ENCODE measurements at regions not wholly inside any gene's neighbourhood (a gene's known extent, or its start where the extent isn't known, plus 50 kb on each side); places are given as distances from the start of the nearest gene placed in this dataset.

- Histone ChIP-seq H3K79me2 (ENCODE audit: control insufficient read depth, insufficient read depth, low read length) (no peaks in the 10 kb centered on the region), H3K9me3 (ENCODE audit: control extremely low read depth in 1 of 3, control insufficient read depth in 2 of 3, insufficient read depth in 1 of 3, low read length in 2 of 3) (peaks cover 0 to 7% (median 0%) of the 10 kb centered on the region in 3 donors), H3K9ac (ENCODE audit: low read length) (no peak overlapping the region), H2AFZ (ENCODE audit: insufficient read depth, low read depth, low read length, poor library complexity, severe bottlenecking) (no peak overlapping the region), H4K20me1 (ENCODE audit: control insufficient read depth, insufficient read depth, low read length, poor library complexity, severe bottlenecking) (no peaks in the 10 kb centered on the region), H3K4me2 (replicated peaks; ENCODE audit: low read depth, low read length, poor library complexity, severe bottlenecking) (no peak overlapping the region), H3K4me3 (ENCODE audit: control extremely low read depth in 1 of 5, extremely low read depth in 1 of 5, insufficient read depth in 1 of 5, low read depth in 2 of 5, low read length in 4 of 5) (no peak overlapping the region), H3K27ac (ENCODE audit: low read length in 2 of 2) (no peak overlapping the region), H3K27me3 (replicated peaks in 1 of 4; ENCODE audit: control extremely low read depth in 1 of 4, control insufficient read depth in 3 of 4, insufficient read depth in 4 of 4, low read length in 3 of 4) (no peaks in the 10 kb centered on the region), H3K36me3 (replicated peaks in 1 of 2; ENCODE audit: control extremely low read depth in 1 of 2, control insufficient read depth in 1 of 2, extremely low read depth in 1 of 2, insufficient read depth in 2 of 2, low read length in 1 of 2) (no peaks in the 10 kb centered on the region), H3K4me1 (ENCODE audit: control insufficient read depth in 2 of 2, insufficient read depth in 2 of 2, low read length in 2 of 2) (no peaks in the 10 kb centered on the region)
- no peaks in the 10 kb centered on the region for H3K27me3 Mint-ChIP-seq
- DNase-seq (no peak), ATAC-seq (ENCODE audit: low read depth) (no peak)
- intact Hi-C loops (cut with micrococcal nuclease), result no loop called here
- H3K4me3 Mint-ChIP-seq, result no peak overlapping the region
- CTCF ChIA-PET, result interaction anchor here (0.6 to 1.6 kb wide), 3 partner anchors 107 to 218 kb away, joined by 3 to 5 read pairs (median 4); no protein-coding TSS in a partner anchor
- POLR2A ChIA-PET, result no interaction called here
- no peak overlapping the region for H3K27ac Mint-ChIP-seq
- no peak for TF ChIP-seq EZH2 (IDR thresholded peaks at IDR 0.05; ENCODE audit: borderline replicate concordance, insufficient read depth, low read depth, low read length, poor library complexity, severe bottlenecking)
- no peak for TF ChIP-seq CTCF (IDR thresholded peaks at IDR 0.05)
- H3K4me1 Mint-ChIP-seq, result no peaks in the 10 kb centered on the region
- 75% methylated on average over 1 of the region's 2 CpGs for WGBS (ENCODE audit: insufficient coverage)
- peaks cover 7% of the 10 kb centered on the region for H3K9me3 Mint-ChIP-seq (ENCODE audit: insufficient read depth)
These were observed 149.8 kb downstream of the DLEU7 start for GRCh38 chr13:50693727-50694126.

- Mint-ChIP-seq H3K9me3 (ENCODE audit: insufficient read depth) (peaks cover 7% of the 10 kb centered on the region), H3K4me3 (no peak overlapping the region), H3K27ac (no peak overlapping the region), H3K4me1 (no peaks in the 10 kb centered on the region), H3K27me3 (no peaks in the 10 kb centered on the region)
- TF ChIP-seq EZH2 (IDR thresholded peaks at IDR 0.05; ENCODE audit: borderline replicate concordance, insufficient read depth, low read depth, low read length, poor library complexity, severe bottlenecking), result no peak
- TF ChIP-seq CTCF (IDR thresholded peaks at IDR 0.05), result no peak
- Histone ChIP-seq H3K9ac (ENCODE audit: low read length) (no peak overlapping the region), H3K9me3 (ENCODE audit: control extremely low read depth in 1 of 3, control insufficient read depth in 2 of 3, insufficient read depth in 1 of 3, low read length in 2 of 3) (peaks cover 0 to 7% (median 0%) of the 10 kb centered on the region in 3 donors), H3K4me1 (ENCODE audit: control insufficient read depth in 2 of 2, insufficient read depth in 2 of 2, low read length in 2 of 2) (no peaks in the 10 kb centered on the region), H2AFZ (ENCODE audit: insufficient read depth, low read depth, low read length, poor library complexity, severe bottlenecking) (no peak overlapping the region), H4K20me1 (ENCODE audit: control insufficient read depth, insufficient read depth, low read length, poor library complexity, severe bottlenecking) (no peaks in the 10 kb centered on the region), H3K79me2 (ENCODE audit: control insufficient read depth, insufficient read depth, low read length) (no peaks in the 10 kb centered on the region), H3K4me2 (replicated peaks; ENCODE audit: low read depth, low read length, poor library complexity, severe bottlenecking) (no peak overlapping the region), H3K27ac (ENCODE audit: low read length in 2 of 2) (no peak overlapping the region), H3K4me3 (ENCODE audit: control extremely low read depth in 1 of 5, extremely low read depth in 1 of 5, insufficient read depth in 1 of 5, low read depth in 2 of 5, low read length in 4 of 5) (no peak overlapping the region), H3K36me3 (replicated peaks in 1 of 2; ENCODE audit: control extremely low read depth in 1 of 2, control insufficient read depth in 1 of 2, extremely low read depth in 1 of 2, insufficient read depth in 2 of 2, low read length in 1 of 2) (no peaks in the 10 kb centered on the region), H3K27me3 (replicated peaks in 1 of 4; ENCODE audit: control extremely low read depth in 1 of 4, control insufficient read depth in 3 of 4, insufficient read depth in 4 of 4, low read length in 3 of 4) (no peaks in the 10 kb centered on the region)
- ChIA-PET POLR2A (no interaction called here), CTCF (no interaction called here)
- 87% methylated on average over 3 of the region's 4 CpGs for WGBS (ENCODE audit: insufficient coverage)
- DNase-seq (no peak), ATAC-seq (ENCODE audit: low read depth) (no peak)
- intact Hi-C loops (cut with micrococcal nuclease), result no loop called here
These were observed 145.5 kb downstream of the DLEU7 start for GRCh38 chr13:50697746-50698539.
